H54 (cell line): ENCODE measurements at regions not wholly inside any gene's neighbourhood (a gene's known extent, or its start where the extent isn't known, plus 50 kb on each side); places are given as distances from the start of the nearest gene placed in this dataset.

Source experiments
- DNase-seq: peaks from one replicate; pipeline ENCODE4 v3.0.0; 2011; ENCODE audit warnings: low spot score, mixed read lengths; ENCODE audit not compliant: insufficient read length
- FAIRE-seq: peaks from 3 replicates; lab custom pipeline; 2011; peaks lifted over from hg19 to GRCh38; lab: Jason Lieb, UNC
- POLR2A ChIP-seq: IDR thresholded peaks from 2 replicates; pipeline ENCODE4 v1.6.1; 2011; ENCODE audit warnings: low read depth, mild to moderate bottlenecking, low read length

GRCh38 chr20:48080583-48080982, 295.3 kb upstream of the SULF2 start:
- DNase-seq (no peak), FAIRE-seq (no peak)
- no peak for TF ChIP-seq POLR2A

GRCh38 chr20:48079028-48079427, 293.7 kb upstream of the SULF2 start:
- DNase-seq (no peak), FAIRE-seq (no peak)
- TF ChIP-seq POLR2A = no peak

GRCh38 chr20:48076747-48077146, 291.5 kb upstream of the SULF2 start:
- FAIRE-seq (no peak), DNase-seq (no peak)
- TF ChIP-seq POLR2A = no peak

GRCh38 chr20:48076247-48076646, 291.0 kb upstream of the SULF2 start:
- FAIRE-seq = no peak
- DNase-seq = no peak
- no peak for TF ChIP-seq POLR2A

- DNase-seq (no peak), FAIRE-seq (no peak)
- TF ChIP-seq POLR2A = no peak
Measured at GRCh38 chr20:48075591-48076174, 290.4 kb upstream of the SULF2 start.

- FAIRE-seq = no peak
- no peak for DNase-seq
- no peak for TF ChIP-seq POLR2A
Measured at GRCh38 chr20:48070991-48071652, 285.8 kb upstream of the SULF2 start.

GRCh38 chr20:48069596-48069995, 284.3 kb upstream of the SULF2 start:
- TF ChIP-seq POLR2A = no peak
- no peak for DNase-seq
- FAIRE-seq = no peak

GRCh38 chr20:48066851-48067250, 281.6 kb upstream of the SULF2 start:
- no peak for TF ChIP-seq POLR2A
- DNase-seq (no peak), FAIRE-seq (no peak)

- DNase-seq (no peak), FAIRE-seq (no peak)
- TF ChIP-seq POLR2A = no peak
Measured at GRCh38 chr20:48066246-48066645, 281.0 kb upstream of the SULF2 start.

- TF ChIP-seq POLR2A = no peak
- no peak for DNase-seq
- FAIRE-seq = no peak
Measured at GRCh38 chr20:48065833-48066232, 280.6 kb upstream of the SULF2 start.

- DNase-seq (no peak), FAIRE-seq (no peak)
- TF ChIP-seq POLR2A = no peak
Measured at GRCh38 chr20:48064929-48065328, 279.6 kb upstream of the SULF2 start.

GRCh38 chr20:48060841-48061720, 275.8 kb upstream of the SULF2 start:
- no peak for TF ChIP-seq POLR2A
- FAIRE-seq = no peak

GRCh38 chr20:48058611-48059559, 273.6 kb upstream of the SULF2 start:
- no peak for TF ChIP-seq POLR2A
- DNase-seq (no peak), FAIRE-seq (no peak)

More at GRCh38 chr20:48060841-48061720, 275.8 kb upstream of the SULF2 start:
- DNase-seq = no peak

- DNase-seq (no peak), FAIRE-seq (no peak)
- TF ChIP-seq POLR2A = no peak
Measured at GRCh38 chr20:48057739-48058138, 272.5 kb upstream of the SULF2 start.
